GM12864 (cell line): ENCODE measurements at regions not wholly inside any gene's neighbourhood (a gene's known extent, or its start where the extent isn't known, plus 50 kb on each side); places are given as distances from the start of the nearest gene placed in this dataset.

Experiments used
- DNase-seq: peaks from one replicate; pipeline ENCODE4 v3.0.0-alpha.2; 2011; ENCODE audit warnings: low read depth
- H3K4me3 ChIP-seq: 2 replicates; pipeline ENCODE4 v1.5.1; 2011; ENCODE audit warnings: mild to moderate bottlenecking, low read depth, low read length, control low read depth
- TF ChIP-seq, protein P1 (sequence below): IDR thresholded peaks from 2 replicates; pipeline ENCODE4 v1.5.1; 2011; ENCODE audit warnings: low read depth, mild to moderate bottlenecking, moderate library complexity, low read length, control low read depth, inconsistent platforms; ENCODE audit errors: missing control alignments

DNA sequence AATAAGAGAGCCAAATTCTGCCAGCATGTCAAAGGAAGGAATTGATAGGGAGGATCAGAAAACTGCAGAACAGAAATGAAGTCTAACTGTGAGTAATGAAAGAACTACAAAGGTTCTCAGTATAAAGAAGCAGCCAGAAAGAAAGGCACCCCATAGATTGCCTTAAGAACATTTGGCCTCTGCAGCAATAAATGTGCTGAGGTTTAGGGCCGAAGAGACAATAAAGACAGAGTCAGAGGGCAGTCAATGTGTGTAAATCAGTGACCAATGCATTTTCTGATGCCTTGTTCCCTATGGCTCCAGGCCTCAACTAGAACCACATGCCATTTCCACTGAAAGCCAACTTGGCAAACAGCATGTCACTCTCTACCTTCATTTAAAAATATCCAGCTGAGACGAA lies 281.0 kb downstream of the HINT1 start:
- TF ChIP-seq, protein P1, sequence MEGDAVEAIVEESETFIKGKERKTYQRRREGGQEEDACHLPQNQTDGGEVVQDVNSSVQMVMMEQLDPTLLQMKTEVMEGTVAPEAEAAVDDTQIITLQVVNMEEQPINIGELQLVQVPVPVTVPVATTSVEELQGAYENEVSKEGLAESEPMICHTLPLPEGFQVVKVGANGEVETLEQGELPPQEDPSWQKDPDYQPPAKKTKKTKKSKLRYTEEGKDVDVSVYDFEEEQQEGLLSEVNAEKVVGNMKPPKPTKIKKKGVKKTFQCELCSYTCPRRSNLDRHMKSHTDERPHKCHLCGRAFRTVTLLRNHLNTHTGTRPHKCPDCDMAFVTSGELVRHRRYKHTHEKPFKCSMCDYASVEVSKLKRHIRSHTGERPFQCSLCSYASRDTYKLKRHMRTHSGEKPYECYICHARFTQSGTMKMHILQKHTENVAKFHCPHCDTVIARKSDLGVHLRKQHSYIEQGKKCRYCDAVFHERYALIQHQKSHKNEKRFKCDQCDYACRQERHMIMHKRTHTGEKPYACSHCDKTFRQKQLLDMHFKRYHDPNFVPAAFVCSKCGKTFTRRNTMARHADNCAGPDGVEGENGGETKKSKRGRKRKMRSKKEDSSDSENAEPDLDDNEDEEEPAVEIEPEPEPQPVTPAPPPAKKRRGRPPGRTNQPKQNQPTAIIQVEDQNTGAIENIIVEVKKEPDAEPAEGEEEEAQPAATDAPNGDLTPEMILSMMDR: no peak
- DNase-seq: no peak

DNA sequence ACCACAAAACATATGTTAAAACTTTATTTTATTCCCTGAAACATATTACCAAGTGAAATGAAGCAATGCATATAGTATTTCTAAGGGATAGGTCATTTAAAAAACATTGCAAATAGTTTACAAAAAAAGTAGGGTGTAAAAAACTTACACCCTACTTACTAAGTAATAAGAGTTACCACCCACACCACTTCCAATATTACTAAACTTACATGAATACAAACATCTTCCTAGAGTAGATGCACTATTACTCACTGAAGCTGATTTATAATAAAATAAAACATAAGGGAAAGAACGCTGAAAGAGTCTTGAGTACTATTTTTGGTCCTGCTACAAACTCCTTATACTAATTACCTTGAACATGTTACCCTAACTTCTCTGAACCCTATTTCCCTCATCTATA lies 289.4 kb downstream of the HINT1 start:
- no peak overlapping the region for H3K4me3 ChIP-seq
- DNase-seq: no peak
- TF ChIP-seq, protein P1: no peak

More for the DNA sequence above, 281.0 kb downstream of the HINT1 start:
- H3K4me3 ChIP-seq: no peak overlapping the region

DNA sequence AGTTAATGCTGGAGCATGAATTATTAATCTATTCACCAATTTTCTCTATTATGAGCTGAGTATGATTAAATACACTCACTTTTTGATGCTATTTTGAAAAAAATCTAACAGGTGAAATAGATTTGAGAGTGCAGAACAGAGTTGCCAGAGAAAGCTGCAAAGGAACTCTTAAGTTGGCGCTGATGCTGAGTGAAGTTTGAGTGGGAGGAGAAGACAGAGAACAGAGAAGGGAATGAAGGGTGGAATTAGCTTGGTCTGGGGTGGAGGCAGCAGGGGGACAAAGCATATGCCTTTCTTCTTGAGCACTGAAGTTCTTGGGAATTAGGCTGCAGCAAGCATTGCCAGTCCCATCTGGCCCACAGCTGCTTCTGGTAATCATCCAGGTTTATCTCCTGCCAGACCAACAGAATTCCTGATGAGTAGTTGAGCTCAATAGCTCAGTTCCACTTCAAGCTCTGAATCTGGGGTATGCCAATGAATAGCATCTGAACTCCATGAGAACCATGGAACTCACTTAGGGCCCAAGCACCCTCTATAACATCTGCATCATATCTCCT lies 290.1 kb downstream of the HINT1 start:
- no peak overlapping the region for H3K4me3 ChIP-seq
- TF ChIP-seq, protein P1: no peak
- no peak for DNase-seq

DNA sequence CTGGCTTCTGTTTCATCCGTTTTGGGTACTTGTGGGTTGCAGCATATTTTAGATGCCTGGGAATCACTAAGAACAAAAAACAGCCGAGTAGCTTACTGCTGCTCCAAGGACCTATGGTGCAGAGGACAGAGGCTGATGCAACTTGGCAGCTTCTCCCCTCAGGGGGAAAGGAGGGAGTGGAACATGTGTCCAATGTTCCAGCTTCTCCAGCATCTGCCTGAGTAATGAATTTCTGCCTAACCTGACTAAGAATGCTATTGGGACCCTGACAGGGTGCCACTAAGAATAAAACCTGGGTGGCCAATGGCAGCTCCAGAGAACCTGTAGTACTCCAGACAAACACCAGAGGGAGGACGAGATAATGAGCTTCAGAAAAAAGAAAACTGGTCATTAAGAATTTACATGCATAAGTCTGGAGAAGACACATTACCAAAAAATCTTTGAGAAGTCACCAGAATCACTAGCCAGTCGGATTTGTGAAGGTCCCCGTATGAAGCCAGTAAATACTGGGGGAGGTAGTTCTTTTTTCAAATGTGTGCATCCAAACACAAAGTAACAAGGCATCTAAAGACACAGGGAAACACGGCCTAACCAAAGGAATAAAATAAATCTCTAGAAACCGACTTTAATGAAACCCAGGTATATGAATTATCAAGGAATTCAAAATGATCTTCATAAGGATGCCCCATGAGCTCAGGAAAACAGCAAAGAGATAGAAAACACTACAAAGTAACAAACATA lies 293.5 kb downstream of the HINT1 start:
- DNase-seq: peak; percentile 2
- no peak overlapping the region for H3K4me3 ChIP-seq
- TF ChIP-seq, protein P1: peak; percentile 70

DNA sequence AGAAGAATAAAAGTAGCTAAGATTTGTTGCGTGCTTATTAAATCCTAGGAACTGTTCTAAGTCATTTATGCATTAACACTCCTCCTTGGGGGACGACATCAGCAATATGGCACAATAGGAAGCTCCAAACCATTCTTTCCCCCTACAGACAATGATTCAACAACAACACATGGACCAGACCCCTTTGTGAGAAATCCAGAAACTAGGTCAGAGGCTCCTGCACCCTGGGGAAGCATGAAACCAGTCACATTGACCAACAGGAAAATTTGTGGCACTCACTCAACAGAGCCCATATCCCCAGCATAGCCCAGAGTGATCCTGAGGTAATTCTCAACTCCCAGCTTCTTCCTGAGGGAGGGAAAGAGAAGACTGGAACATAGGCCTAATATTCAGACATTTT lies 294.4 kb downstream of the HINT1 start:
- H3K4me3 ChIP-seq: no peak overlapping the region
- TF ChIP-seq, protein P1: no peak
- DNase-seq: no peak

DNA sequence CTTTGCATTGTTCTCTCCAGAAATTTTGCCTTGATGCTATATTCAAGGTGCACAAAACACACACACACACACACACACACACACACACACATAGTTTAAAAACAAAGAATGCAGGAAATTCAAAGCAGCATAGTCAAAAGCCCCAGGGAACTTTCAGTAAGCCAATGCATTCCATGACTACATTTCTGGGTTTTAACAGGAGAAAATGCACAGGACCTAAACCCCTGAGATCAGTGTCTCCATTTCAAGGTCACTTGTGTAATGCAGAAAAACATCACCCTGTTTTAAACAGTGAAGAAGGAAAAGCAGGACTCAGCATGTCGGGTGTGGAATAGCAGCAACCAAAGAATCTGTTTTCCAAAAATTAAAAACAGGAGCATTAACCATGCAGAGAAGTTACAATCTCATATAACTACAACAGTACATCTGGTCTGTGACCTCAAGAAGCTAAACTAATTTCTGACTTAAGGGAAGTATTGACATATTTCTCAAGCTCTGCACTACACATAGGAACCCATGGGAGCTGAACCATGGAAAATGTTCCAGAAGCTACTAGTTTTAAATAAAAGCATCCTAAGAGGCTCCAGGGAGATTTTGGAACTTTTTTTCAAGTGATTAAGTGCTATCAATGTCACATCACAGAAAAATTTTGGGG lies 296.7 kb downstream of the HINT1 start:
- DNase-seq: no peak
- TF ChIP-seq, protein P1: no peak
- no peak overlapping the region for H3K4me3 ChIP-seq
